Liver (tissue), 8 donors: ENCODE measurements at regions not wholly inside any gene's neighbourhood (a gene's known extent, or its start where the extent isn't known, plus 50 kb on each side); places are given as distances from the start of the nearest gene placed in this dataset.

Source experiments
- DNase-seq: peaks from one replicate; pipeline ENCODE4 v3.0.0-alpha.2; 2017; ENCODE audit warnings: low spot score
- H3K27ac ChIP-seq, 2 donors: one replicate each; pipeline ENCODE4 v1.7.0; 2013; ENCODE audit warnings: inconsistent platforms in 2 of 2, low read length in 2 of 2, control low read depth in 1 of 2, low read depth in 1 of 2, mild to moderate bottlenecking in 1 of 2
- H3K27me3 ChIP-seq, 4 donors: one replicate each; pipeline versions ENCODE4 v1.6.1 to v1.7.0; 2013; ENCODE audit warnings: low read length in 3 of 4, inconsistent platforms in 1 of 4, mild to moderate bottlenecking in 1 of 4, moderate library complexity in 1 of 4; ENCODE audit not compliant: control insufficient read depth in 4 of 4, insufficient read depth in 4 of 4
- H3K36me3 ChIP-seq, 4 donors: one replicate each; pipeline versions ENCODE4 v1.6.1 to v1.7.0; 2013; ENCODE audit warnings: low read length in 3 of 4, mild to moderate bottlenecking in 3 of 4, low read depth in 1 of 4, moderate library complexity in 1 of 4; ENCODE audit not compliant: control insufficient read depth in 4 of 4, insufficient read depth in 3 of 4
- H3K4me1 ChIP-seq, 4 donors: one replicate each; pipeline versions ENCODE4 v1.6.1 to v1.7.0; 2013; ENCODE audit warnings: low read length in 3 of 4, mild to moderate bottlenecking in 3 of 4, moderate library complexity in 1 of 4; ENCODE audit not compliant: control insufficient read depth in 4 of 4, insufficient read depth in 4 of 4
- H3K4me3 ChIP-seq, 3 donors: one replicate each; pipeline versions ENCODE4 v1.6.1 to v1.7.0; 2013; ENCODE audit warnings: low read length in 3 of 3, control low read depth in 1 of 3, low read depth in 1 of 3, mild to moderate bottlenecking in 1 of 3
- H3K9ac ChIP-seq, 2 donors: one replicate each; pipeline ENCODE4 v1.7.0; 2013; ENCODE audit warnings: low read length in 2 of 2, mild to moderate bottlenecking in 2 of 2, moderate library complexity in 2 of 2, control low read depth in 1 of 2, low read depth in 1 of 2
- H3K9me3 ChIP-seq, 4 donors: one replicate each; pipeline versions ENCODE4 v1.6.1 to v1.7.0; 2013; ENCODE audit warnings: low read length in 3 of 4; ENCODE audit not compliant: control insufficient read depth in 4 of 4
- CTCF ChIP-seq: fragments of 150-350 bp; IDR thresholded peaks from 2 replicates; pipeline ENCODE4 v1.5.1; 2017; ENCODE audit warnings: improper control_type of control experiment, low read depth, low read length; ENCODE audit not compliant: missing input control
- EGR1 ChIP-seq, 2 donors: IDR thresholded peaks; 2 replicates each; pipeline ENCODE4 v1.6.1; 2016 to 2018; ENCODE audit warnings: antibody characterized with exemption in 2 of 2, low read depth in 2 of 2
- FOXA1 ChIP-seq: IDR thresholded peaks from 2 replicates; pipeline ENCODE4 v1.6.1; 2016; ENCODE audit warnings: antibody characterized with exemption
- FOXA2 ChIP-seq: IDR thresholded peaks from 2 replicates; pipeline ENCODE4 v1.6.1; 2016; ENCODE audit warnings: antibody characterized with exemption
- GABPA ChIP-seq, 2 donors: IDR thresholded peaks in 1 of 2; conservative IDR thresholded peaks in 1 of 2; 2 replicates each; pipeline ENCODE4 v1.6.1; 2016; ENCODE audit warnings: antibody characterized with exemption in 2 of 2, mild to moderate bottlenecking in 1 of 2, moderate library complexity in 1 of 2
- HNF4G ChIP-seq: IDR thresholded peaks from 2 replicates; pipeline ENCODE4 v1.6.1; 2016; ENCODE audit warnings: antibody characterized with exemption
- JUND ChIP-seq, 2 donors: IDR thresholded peaks; 2 replicates each; pipeline ENCODE4 v1.6.1; 2016; ENCODE audit warnings: antibody characterized with exemption in 2 of 2
- RAD21 ChIP-seq, 2 donors: IDR thresholded peaks; 2 replicates each; pipeline ENCODE4 v1.6.1; 2016; ENCODE audit warnings: antibody characterized with exemption in 2 of 2, mild to moderate bottlenecking in 2 of 2
- RXRA ChIP-seq, 2 donors: IDR thresholded peaks; 2 replicates each; pipeline ENCODE4 v1.6.1; 2017 to 2018; ENCODE audit warnings: antibody characterized with exemption in 2 of 2, mild to moderate bottlenecking in 1 of 2
- SP1 ChIP-seq: IDR thresholded peaks from 2 replicates; pipeline ENCODE4 v1.6.1; 2018; ENCODE audit warnings: antibody characterized with exemption, mild to moderate bottlenecking
- TAF1 ChIP-seq: conservative IDR thresholded peaks from 2 replicates; pipeline ENCODE4 v1.6.1; 2016; ENCODE audit warnings: antibody characterized with exemption, mild to moderate bottlenecking
- ZBTB33 ChIP-seq: IDR thresholded peaks from 2 replicates; pipeline ENCODE4 v1.6.1; 2016; ENCODE audit warnings: antibody characterized with exemption
- WGBS: extraction: QIAGEN DNeasy Blood & Tissue Kit; methylation state at CpG from one replicate; pipeline ENCODE4 v1.1.7; 2013; 5-methylcytosine and 5-hydroxymethylcytosine counted together
- donor health status: healthy.
- donor health status: healthy.
- donor health status: healthy.
- donor health status: healthy.
- donor health status: healthy.

- Histone ChIP-seq H3K27me3 (no peaks in the 10 kb centered on the region), H3K36me3 (no peaks in the 10 kb centered on the region), H3K4me3 (no peak overlapping the region), H3K9me3 (no peaks in the 10 kb centered on the region), H3K9ac (no peak overlapping the region), H3K27ac (no peak overlapping the region), H3K4me1 (no peaks in the 10 kb centered on the region)
- DNase-seq, result no peak
- no peak for TF ChIP-seq GABPA (IDR thresholded peaks at IDR 0.05 in 1 of 2, conservative IDR thresholded peaks at IDR 0.05 in 1 of 2)
- no peak for TF ChIP-seq EGR1 (IDR thresholded peaks at IDR 0.05; ENCODE audit: low read depth in 2 of 2)
- 72% methylated on average over 2 of the region's 2 CpGs for WGBS
Observed at GRCh38 chr19:28815257-28815656, 397.7 kb downstream of the UQCRFS1 start.

- WGBS, result 68% methylated on average over 3 of the region's 3 CpGs
- Histone ChIP-seq H3K27me3 (peaks cover 0 to 10% (median 2%) of the 10 kb centered on the region in 4 donors), H3K4me3 (no peak overlapping the region), H3K27ac (no peak overlapping the region), H3K4me1 (peaks cover 0 to 4% (median 0%) of the 10 kb centered on the region in 4 donors), H3K36me3 (no peaks in the 10 kb centered on the region), H3K9ac (no peak overlapping the region), H3K9me3 (peaks cover 0 to 2% (median 0%) of the 10 kb centered on the region in 4 donors)
- DNase-seq, result no peak
- no peak for TF ChIP-seq HNF4G
- TF ChIP-seq TAF1, result no peak
- TF ChIP-seq FOXA1, result no peak
- no peak for TF ChIP-seq CTCF
- no peak for TF ChIP-seq ZBTB33
- no peak for TF ChIP-seq JUND (IDR thresholded peaks at IDR 0.05)
- TF ChIP-seq RAD21 (IDR thresholded peaks at IDR 0.05), result no peak
- no peak for TF ChIP-seq EGR1 (IDR thresholded peaks at IDR 0.05; ENCODE audit: low read depth in 2 of 2)
Observed at GRCh38 chr19:28794301-28794700, 418.6 kb downstream of the UQCRFS1 start.

- Histone ChIP-seq H3K4me1 (peaks cover 0 to 4% (median 0%) of the 10 kb centered on the region in 4 donors), H3K9ac (no peak overlapping the region), H3K4me3 (no peak overlapping the region), H3K27ac (no peak overlapping the region), H3K9me3 (peaks cover 0 to 2% (median 0%) of the 10 kb centered on the region in 4 donors), H3K36me3 (no peaks in the 10 kb centered on the region), H3K27me3 (peaks cover 0 to 10% (median 2%) of the 10 kb centered on the region in 4 donors)
- TF ChIP-seq FOXA2 (no peak), EGR1 (IDR thresholded peaks at IDR 0.05; ENCODE audit: low read depth in 2 of 2) (no peak), SP1 (no peak), RAD21 (IDR thresholded peaks at IDR 0.05) (no peak), RXRA (IDR thresholded peaks at IDR 0.05) (no peak)
- 9% methylated on average over 97 of the region's 97 CpGs for WGBS
- no peak for DNase-seq
Observed at GRCh38 chr19:28793391-28794168, 419.4 kb downstream of the UQCRFS1 start.
